Transverse colon (tissue), 3 donors: ENCODE measurements at regions not wholly inside any gene's neighbourhood (a gene's known extent, or its start where the extent isn't known, plus 50 kb on each side); places are given as distances from the start of the nearest gene placed in this dataset.

Experiments
- POLR2A ChIP-seq: fragments of 450-650 bp; IDR thresholded peaks from one replicate; pipeline ENCODE4 v1.6.1; 2016; ENCODE audit warnings: antibody characterized with exemption, mild to moderate bottlenecking, moderate library complexity
- TF ChIP-seq, protein P1 (sequence below), 5 experiments: fragments of 200-600 bp in 3 of 5; fragments of 450-650 bp in 2 of 5; sonication (generic) in 3 of 5; IDR thresholded peaks; 1 replicate in 2 of 5; 2 replicates in 3 of 5; pipeline ENCODE4 v1.5.1; 2016 to 2017; ENCODE audit warnings: antibody characterized with exemption in 5 of 5, inconsistent platforms in 3 of 5, mild to moderate bottlenecking in 2 of 5, moderate library complexity in 1 of 5

DNA sequence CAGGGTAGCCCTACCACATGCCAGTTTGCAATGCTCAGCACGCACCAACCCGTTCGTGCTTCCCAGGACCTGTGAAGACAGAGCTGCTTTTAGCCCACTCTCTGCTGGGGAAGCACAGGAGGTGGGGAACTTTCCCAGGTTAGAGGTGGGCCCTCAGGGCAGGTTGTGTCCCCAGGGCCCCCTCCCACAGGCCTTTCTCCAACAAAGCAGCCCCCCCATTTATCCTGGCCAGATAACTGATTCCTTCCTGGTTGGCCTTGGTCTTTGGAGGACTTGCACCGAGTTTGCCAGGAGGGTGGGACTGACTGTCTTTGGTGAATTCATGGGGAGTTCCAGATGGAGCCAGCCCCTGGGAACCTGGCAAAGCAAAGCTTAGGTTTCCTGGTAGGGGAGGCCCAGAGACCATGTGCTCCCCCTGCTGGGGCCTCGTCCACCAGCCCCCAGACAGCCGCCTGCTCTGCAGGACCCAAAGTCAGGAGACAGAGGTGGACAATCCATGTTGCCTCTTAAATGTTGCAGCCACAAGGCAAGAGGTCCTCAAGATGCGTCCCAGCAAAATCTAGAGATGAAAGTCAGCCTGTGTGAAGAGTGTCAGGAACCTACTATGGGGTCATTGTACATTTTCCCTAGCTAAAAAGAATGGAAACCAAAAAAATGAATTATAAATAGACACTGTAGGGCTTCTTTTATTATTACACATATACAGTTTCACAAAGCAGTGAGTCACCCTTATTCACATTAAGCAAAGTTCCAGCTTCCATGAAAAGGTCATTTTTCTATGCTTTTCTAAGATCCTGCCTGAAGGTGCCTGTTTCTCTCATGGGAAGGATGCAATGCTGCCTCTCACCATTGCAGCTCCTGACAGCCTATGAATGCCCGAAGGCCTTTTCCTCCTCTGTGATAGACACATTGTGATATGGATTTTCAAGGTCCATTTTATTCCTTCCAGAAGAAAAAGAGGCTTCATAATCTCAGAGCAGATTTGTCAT, 497.8 kb downstream of the PREX1 start:
- no peak for TF ChIP-seq POLR2A
- TF ChIP-seq, protein P1, sequence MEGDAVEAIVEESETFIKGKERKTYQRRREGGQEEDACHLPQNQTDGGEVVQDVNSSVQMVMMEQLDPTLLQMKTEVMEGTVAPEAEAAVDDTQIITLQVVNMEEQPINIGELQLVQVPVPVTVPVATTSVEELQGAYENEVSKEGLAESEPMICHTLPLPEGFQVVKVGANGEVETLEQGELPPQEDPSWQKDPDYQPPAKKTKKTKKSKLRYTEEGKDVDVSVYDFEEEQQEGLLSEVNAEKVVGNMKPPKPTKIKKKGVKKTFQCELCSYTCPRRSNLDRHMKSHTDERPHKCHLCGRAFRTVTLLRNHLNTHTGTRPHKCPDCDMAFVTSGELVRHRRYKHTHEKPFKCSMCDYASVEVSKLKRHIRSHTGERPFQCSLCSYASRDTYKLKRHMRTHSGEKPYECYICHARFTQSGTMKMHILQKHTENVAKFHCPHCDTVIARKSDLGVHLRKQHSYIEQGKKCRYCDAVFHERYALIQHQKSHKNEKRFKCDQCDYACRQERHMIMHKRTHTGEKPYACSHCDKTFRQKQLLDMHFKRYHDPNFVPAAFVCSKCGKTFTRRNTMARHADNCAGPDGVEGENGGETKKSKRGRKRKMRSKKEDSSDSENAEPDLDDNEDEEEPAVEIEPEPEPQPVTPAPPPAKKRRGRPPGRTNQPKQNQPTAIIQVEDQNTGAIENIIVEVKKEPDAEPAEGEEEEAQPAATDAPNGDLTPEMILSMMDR (IDR thresholded peaks at IDR 0.05): peak in 1 of 5 experiments; percentile 7
